ENCODE measurements at regions not wholly inside any gene's neighbourhood (a gene's known extent, or its start where the extent isn't known, plus 50 kb on each side); places are given as distances from the start of the nearest gene placed in this dataset.
"Not testable (repeated sequence)": the region's sequence is repeated elsewhere in the genome, so short reads cannot be mapped to it uniquely, and the experiment has no call there.

DNA sequence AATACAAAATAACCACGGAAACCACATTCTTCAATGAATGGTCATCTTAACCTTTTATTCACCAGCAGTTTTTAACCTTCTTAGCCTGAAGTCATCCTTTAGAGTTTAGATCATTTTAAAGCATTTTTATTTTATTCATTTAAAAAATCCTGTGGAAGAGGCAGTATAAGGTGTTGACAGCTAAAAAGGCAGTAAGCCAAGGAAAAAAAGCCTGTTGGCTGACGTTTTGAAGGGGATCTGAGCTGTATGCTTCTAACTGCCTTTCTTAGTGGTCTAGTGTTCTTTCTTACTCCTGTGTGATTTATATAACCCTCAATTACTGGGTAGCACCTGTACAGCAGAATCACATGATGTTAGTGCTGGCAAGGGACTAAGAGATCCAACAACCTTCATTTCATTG lies 438.3 kb upstream of the SEL1L start:
- no peak for DNase-seq

GRCh38 chr14:81972601-81973000 lies 438.9 kb upstream of the SEL1L start:
- DNase-seq: no peak

- no peak for DNase-seq
Measured at GRCh38 chr14:81974543-81974942, 440.9 kb upstream of the SEL1L start.

GRCh38 chr14:81980601-81981306 lies 447.1 kb upstream of the SEL1L start:
- no peak for DNase-seq

DNA sequence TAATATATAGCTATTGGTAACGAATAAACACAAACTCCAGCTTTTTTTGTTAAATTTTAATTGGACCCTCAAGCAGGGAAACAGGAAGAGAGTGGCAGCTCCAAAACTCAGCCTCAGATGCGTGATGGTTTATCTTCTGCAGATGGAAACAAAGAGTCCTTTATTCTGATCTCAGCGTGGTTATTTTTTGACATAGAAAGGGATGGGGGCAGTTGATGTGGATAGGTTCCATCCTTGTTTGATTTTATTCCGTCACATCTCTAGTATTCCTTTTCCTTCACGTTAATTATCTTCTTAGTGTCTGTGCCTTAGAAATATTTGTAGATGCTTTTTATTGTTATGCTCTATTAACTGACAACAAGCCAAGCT lies 447.6 kb upstream of the SEL1L start:
- DNase-seq: no peak

DNA sequence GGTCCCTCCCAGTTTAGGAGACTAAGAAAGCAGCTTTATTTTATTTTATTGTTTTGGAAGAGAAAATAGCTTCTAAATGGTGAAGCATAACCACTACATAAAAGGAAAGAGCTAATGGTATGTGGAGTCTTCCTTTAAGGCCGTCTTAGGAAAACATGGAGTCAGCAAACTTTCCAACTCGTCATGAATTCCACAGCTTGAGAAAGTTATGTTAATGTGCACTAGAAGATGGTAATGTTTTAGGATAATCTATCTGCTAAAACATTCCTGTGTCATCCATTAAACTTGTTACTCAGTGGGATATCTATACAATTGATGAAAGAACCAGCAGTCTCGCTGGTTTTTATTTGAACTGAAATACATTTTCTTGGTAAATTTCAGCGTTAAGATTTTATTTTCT lies 448.4 kb upstream of the SEL1L start:
- DNase-seq: no peak

DNA sequence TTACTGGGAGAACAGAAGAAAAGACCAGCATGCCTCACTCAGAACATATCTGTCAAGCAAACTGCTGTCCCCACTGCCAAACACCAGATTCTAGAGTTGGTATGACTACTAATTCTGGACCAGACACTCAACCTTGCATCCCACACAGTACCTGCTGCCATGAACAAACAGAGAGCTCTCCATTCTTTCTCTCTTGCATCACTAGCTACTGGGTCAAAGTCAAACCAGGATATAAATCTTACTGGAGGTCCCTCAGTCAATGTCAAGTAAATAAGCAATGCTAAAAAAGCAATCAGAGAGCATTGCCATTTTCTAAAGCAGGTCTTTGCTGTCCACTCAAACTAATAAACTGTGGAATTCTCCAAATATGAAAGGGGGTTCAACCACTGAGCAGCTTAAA lies 452.4 kb upstream of the SEL1L start:
- no peak for DNase-seq

- DNase-seq: no peak
Measured at GRCh38 chr14:81989211-81989610, 455.6 kb upstream of the SEL1L start.

DNA sequence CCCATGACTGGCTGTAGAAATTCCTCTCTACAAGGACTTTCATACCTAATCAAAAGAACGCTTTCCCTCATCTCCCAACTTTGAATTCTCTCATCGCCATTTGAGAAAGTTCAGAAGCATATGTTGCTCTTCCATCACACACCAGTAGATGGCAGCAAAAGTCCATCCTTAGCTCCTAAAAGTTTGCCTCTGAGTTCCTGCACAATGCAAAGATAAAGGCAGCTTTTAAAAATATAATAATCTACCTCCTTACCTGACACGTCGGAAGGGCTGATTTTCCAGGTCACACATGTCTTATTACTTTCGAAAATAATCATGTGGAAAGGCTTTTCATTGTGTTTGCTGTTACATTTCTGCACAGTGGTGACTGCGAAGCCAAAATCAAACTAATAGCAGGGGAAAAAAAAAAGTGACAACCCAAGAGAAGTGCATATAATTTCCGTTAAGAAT lies 456.7 kb upstream of the SEL1L start:
- no peak for DNase-seq

GRCh38 chr14:81991998-81992397 lies 458.3 kb upstream of the SEL1L start:
- no peak for DNase-seq

DNA sequence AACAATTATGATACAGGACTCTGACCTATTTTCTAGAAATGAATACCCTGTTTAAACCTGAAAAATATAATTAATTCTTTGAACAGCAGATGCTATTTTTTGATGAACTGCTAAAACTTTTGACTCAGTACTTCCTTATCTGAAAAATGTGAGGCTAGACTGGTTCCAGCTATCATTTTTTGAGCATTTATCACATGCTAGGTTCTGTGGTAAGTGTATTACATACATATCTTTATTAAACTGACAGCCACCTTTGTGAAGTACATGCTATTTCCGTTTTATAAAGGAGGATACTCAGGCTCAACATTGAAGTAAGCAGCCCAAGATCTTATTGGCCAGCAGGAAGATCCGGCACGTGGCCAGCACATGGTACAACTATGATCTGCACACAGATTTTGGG lies 459.8 kb upstream of the SEL1L start:
- DNase-seq: no peak

- DNase-seq: no peak
Measured at GRCh38 chr14:82003426-82003825, 469.8 kb upstream of the SEL1L start.

- DNase-seq: no peak
Measured at GRCh38 chr14:82009076-82009475, 475.4 kb upstream of the SEL1L start.

- DNase-seq: no peak
Measured at GRCh38 chr14:82009993-82010392, 476.3 kb upstream of the SEL1L start.

- no peak for DNase-seq
Measured at GRCh38 chr14:82011460-82011859, 477.8 kb upstream of the SEL1L start.

GRCh38 chr14:82029038-82029437 lies 495.4 kb upstream of the SEL1L start:
- no peak for DNase-seq

GRCh38 chr14:82035397-82035796 lies 501.7 kb upstream of the SEL1L start:
- DNase-seq: no peak

DNA sequence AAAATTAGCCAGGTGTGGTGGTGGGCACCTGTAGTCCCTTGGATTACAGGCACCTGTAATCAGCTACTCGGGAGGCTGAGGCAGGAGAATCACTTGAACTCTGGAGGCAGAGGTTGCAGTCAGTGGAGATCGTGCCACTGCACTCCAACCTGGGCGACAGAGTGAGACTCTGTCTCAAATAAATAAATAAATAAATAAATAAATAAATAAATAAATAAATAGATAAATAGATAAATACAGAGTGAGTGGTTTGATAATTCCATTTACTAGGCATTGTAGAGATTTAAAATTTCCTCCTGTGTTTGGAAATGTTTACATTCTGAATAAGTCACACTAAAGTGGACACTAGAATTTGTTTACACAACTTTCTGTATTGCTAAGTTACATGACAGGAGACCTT lies 504.4 kb upstream of the SEL1L start:
- not testable (repeated sequence) for DNase-seq

- no peak for DNase-seq
Measured at GRCh38 chr14:82045339-82045738, 511.7 kb upstream of the SEL1L start.

DNA sequence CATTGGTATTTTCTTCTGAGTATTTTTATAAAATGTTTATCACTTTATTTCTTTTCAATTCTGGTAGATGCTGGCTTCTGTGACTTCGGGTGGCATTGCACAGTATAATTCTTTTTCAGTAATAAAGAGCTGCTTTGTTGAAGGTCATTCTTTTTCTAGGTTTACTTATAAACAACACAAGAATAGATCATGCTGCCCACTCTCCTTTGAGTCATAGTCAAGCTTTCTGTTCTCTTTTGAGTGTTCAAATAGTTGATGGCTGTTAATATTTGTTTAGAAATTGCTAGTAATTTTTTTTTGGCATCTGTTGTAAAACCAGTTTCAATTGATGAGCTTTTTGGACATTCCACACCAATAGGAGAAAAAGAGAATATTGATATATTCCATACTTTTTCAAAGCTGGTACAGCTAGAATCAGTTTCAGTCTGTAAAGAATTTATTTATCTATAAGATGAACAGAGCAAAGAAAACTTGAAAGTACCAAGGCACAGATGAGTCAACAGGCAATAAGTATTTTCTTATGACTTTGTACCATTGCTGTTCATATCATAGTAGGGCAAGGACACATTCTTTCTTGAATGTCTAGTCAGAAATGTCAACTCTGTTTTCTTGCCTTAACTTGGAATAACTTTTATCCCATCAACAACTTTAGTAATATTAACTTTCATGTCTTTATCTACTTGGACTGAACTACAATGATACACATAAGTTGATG lies 513.0 kb upstream of the SEL1L start:
- DNase-seq: no peak

DNA sequence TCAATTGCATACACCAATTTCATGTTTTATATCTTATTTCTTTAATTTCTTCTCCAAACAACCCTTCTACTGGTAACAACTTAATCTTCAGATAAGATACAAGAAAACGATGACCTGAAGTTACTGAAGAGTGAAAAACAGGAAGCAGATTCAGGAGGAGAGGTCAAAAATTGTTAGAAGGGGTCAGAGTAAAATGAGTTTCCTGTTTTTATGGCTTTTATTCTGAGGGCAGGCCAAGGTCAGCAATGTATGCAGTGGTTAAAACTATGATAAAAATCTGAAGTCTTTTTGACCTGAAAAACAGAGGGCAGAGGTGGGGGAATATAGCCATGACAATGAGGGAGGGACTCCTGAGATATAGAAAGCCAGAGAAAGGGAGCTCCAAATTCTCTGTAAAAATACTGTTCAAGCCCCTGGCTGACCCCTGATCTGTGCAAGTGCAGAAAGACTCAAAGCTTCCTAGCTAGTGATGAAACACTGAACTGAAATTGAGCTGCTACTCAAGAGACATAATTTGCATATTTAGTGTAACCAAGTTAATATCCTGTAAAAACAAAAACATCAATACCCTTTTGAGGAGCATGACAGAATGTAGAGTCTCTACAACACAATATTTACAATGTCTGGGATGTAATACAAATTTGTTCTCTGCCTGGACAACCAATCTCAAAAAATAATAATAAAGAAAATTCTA lies 514.3 kb upstream of the SEL1L start:
- DNase-seq: no peak

DNA sequence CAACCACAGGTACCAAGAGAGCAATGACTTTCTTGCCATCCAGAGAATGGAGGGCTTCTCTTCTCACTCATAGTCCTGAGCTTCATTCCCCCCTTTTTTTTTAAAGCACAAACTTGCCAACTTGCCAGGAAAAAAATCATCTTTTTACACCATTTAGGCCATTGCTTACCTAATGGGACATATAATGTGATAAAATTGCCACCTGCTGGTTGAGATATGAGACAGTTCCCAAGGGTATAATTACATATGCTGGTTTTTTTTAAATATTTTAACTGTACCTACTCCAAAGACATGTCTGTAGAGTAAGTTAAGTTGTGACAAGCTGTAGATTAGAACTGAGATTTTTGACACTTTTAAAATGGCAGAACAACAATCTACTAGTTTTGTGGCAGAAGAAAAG lies 519.1 kb upstream of the SEL1L start:
- DNase-seq: no peak

DNA sequence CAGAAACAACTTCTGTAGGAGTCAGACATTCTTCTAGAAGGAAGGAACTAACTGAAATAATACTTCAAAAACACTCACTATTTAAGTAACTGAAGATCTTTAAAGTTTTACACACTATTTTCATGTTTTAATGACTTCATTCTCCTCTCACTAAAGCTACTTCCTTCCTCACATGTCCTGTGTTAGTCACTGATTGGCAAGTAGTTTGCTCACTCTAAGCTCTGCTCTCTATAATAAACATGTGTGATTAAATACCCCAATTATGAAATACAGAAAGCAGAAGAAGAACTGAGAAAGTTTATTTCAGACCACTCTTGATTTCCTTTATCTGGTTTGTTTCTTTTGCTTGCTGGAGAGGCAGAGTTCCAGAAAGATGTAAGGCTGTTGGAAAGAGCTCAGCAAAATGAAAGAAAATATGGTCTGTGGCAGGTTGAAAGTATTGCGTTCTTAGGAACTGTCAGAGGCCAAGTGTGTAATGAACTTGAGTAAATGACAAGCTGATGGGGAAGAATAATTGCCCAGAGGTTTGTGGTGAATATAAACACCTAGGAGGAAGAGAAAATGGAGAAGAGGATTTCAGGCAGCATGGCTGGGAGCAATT lies 522.0 kb upstream of the SEL1L start:
- no peak for DNase-seq

DNA sequence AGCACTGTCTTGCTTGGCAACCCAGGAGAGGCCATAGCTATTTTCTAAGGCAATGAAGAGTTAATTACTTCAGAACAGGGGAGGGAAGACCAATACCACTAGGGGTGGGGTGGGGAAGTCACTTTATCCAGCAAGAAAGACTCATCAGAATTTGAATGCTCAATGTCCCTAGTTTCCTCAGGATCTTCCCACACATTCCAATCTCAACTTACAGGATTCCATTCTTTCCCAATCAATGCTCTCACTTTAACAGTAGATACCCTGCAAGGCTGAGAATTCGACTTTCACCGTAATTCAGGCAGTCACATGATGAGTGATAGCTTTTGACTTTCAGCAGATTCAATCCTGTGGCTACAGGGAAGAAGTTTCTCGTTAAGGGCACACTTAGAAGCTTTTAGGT lies 526.6 kb upstream of the SEL1L start:
- DNase-seq: no peak

Data from NCI-H1048 (cell line).